ENCODE measurements at regions not wholly inside any gene's neighbourhood (a gene's known extent, or its start where the extent isn't known, plus 50 kb on each side); places are given as distances from the start of the nearest gene placed in this dataset.

- Histone ChIP-seq H2AFZ (ENCODE audit: low read length) (no peak overlapping the region; the same call in 1 of the 2 replicates), H3K4me2 (ENCODE audit: insufficient read depth in 1 of 2, low read depth in 2 of 2, low read length in 2 of 2) (no peak overlapping the region), H2BK120ac (replicated peaks; ENCODE audit: low read depth, low read length) (no peak overlapping the region), H4K20me1 (replicated peaks in 1 of 2; ENCODE audit: control insufficient read depth in 1 of 2, insufficient read depth in 2 of 2, low read length in 2 of 2) (no peaks in the 10 kb centered on the region), H3K18ac (ENCODE audit: extremely low read depth, low read length) (no peak overlapping the region), H3K36me3 (ENCODE audit: control insufficient read depth in 2 of 4, insufficient read depth in 4 of 4, low read length in 3 of 4) (no peaks in the 10 kb centered on the region), H3K14ac (ENCODE audit: insufficient read length) (no peak overlapping the region), H3K4ac (replicated peaks; ENCODE audit: insufficient read length, low read depth, low read length) (no peak overlapping the region), H2BK12ac (ENCODE audit: low read depth, low read length) (peak overlapping the region; percentile 52; the same call in 1 of the 2 replicates), H4K91ac (replicated peaks; ENCODE audit: insufficient read length, low read length) (no peak overlapping the region), H3K79me1 (ENCODE audit: low read depth, low read length) (no peaks in the 10 kb centered on the region), H3K27ac (ENCODE audit: low read depth, low read length) (no peak overlapping the region), H2BK20ac (ENCODE audit: low read length) (no peak overlapping the region), H3K9ac (replicated peaks in 1 of 4; ENCODE audit: extremely low read depth in 1 of 4, low read depth in 3 of 4, low read length in 3 of 4) (no peak overlapping the region), H2BK5ac (ENCODE audit: low read depth, low read length) (no peak overlapping the region), H3K27me3 (replicated peaks in 1 of 4; ENCODE audit: control insufficient read depth in 3 of 4, extremely low read depth in 1 of 4, insufficient read depth in 3 of 4, low read length in 3 of 4) (no peaks in the 10 kb centered on the region), H2BK15ac (ENCODE audit: low read length) (no peak overlapping the region), H2AK5ac (ENCODE audit: low read depth, low read length) (no peak overlapping the region), H3K4me3 (ENCODE audit: extremely low read depth in 1 of 4, insufficient read depth in 2 of 4, low read depth in 3 of 4, low read length in 4 of 4) (no peak overlapping the region), H3K23ac (ENCODE audit: insufficient read length) (no peak overlapping the region), H3K79me2 (ENCODE audit: control insufficient read depth in 1 of 2, insufficient read depth in 2 of 2, low read length in 2 of 2) (no peaks in the 10 kb centered on the region), H3K23me2 (ENCODE audit: low read depth, low read length) (no peaks in the 10 kb centered on the region; the same call in 1 of the 2 replicates), H3K4me1 (replicated peaks in 1 of 4; ENCODE audit: control insufficient read depth in 3 of 4, insufficient read depth in 4 of 4, low read length in 3 of 4) (peaks cover 0 to 5% (median 3%) of the 10 kb centered on the region in 4 experiments; a peak in 3 of 7 replicates), H3K56ac (replicated peaks; ENCODE audit: insufficient read length, low read depth, low read length) (no peak overlapping the region), H4K5ac (ENCODE audit: insufficient read length, low read depth, low read length) (no peak overlapping the region), H4K8ac (ENCODE audit: extremely low read depth, insufficient read depth, low read length) (no peak overlapping the region), H3K9me3 (ENCODE audit: insufficient read depth in 2 of 2, low read depth in 1 of 2, low read length in 1 of 2) (no peaks in the 10 kb centered on the region)
- ChIA-PET POLR2A (ENCODE audit: partially characterized antibody) (no interaction called here), CTCF (ENCODE audit: partially characterized antibody) (interaction anchor here (0.6 to 2.8 kb wide), 6 partner anchors 11 to 193 kb away, joined by 3 to 11 read pairs (median 4); no protein-coding TSS in a partner anchor)
- DNase-seq (ENCODE audit: low read depth in 1 of 2, low spot score in 2 of 2) (no peak), FAIRE-seq (no peak)
- 89% methylated on average over 8 of the region's 8 CpGs; no CpG with 5 or more reads in 1 of the 2 experiments for WGBS, 2 experiments (ENCODE audit: extremely low coverage in 1 of 2, insufficient coverage in 1 of 2, insufficient read length in 1 of 2, insufficient replicate concordance in 2 of 2, low coverage in 1 of 2, low lambda C conversion rate in 2 of 2, missing lambda C conversion rate in 1 of 2)
- TF ChIP-seq POLR2A (IDR thresholded peaks at IDR 0.05; ENCODE audit: control extremely low read depth in 1 of 2, low read depth in 2 of 2, low read length in 2 of 2) (no peak), KDM5A (IDR thresholded peaks at IDR 0.05; ENCODE audit: low read length) (no peak), GTF2F1 (IDR thresholded peaks at IDR 0.05; ENCODE audit: borderline replicate concordance, low read depth, low read length) (no peak), TEAD4 (IDR thresholded peaks at IDR 0.05; ENCODE audit: low read depth, low read length) (no peak), CTBP2 (IDR thresholded peaks at IDR 0.05; ENCODE audit: borderline replicate concordance, insufficient read depth, insufficient read length, low read length) (no peak)
These were observed 107.1 kb upstream of the TSC22D2 start for GRCh38 chr3:150300852-150301517.
